ENCODE measurements at regions not wholly inside any gene's neighbourhood (a gene's known extent, or its start where the extent isn't known, plus 50 kb on each side); places are given as distances from the start of the nearest gene placed in this dataset.

GRCh38 chr13:103451656-103452055, 385.4 kb upstream of the SLC10A2 start:
- Histone ChIP-seq H3K27me3 (ENCODE audit: insufficient read depth, low read length) (no peaks in the 10 kb centered on the region), H3K36me3 (ENCODE audit: insufficient read depth, low read length) (no peaks in the 10 kb centered on the region), H3K4me2 (ENCODE audit: insufficient read depth, low read length) (no peak overlapping the region), H4K20me1 (ENCODE audit: insufficient read depth, low read length) (no peaks in the 10 kb centered on the region), H3K4me3 (ENCODE audit: insufficient read depth, low read length) (no peak overlapping the region), H3K27ac (ENCODE audit: low read depth, low read length) (no peak overlapping the region), H3K4me1 (ENCODE audit: insufficient read depth, low read length) (no peaks in the 10 kb centered on the region), H3K79me2 (ENCODE audit: insufficient read depth, low read length) (no peaks in the 10 kb centered on the region), H3K9me3 (ENCODE audit: low read depth, low read length) (no peaks in the 10 kb centered on the region), H2AFZ (ENCODE audit: low read length) (no peak overlapping the region)
- DNase-seq (ENCODE audit: insufficient read length, low spot score, missing footprints), result no peak
- TF ChIP-seq CTCF (IDR thresholded peaks at IDR 0.05; ENCODE audit: extremely low read depth, low read depth, low read length), result no peak

- Histone ChIP-seq H3K4me2 (ENCODE audit: insufficient read depth, low read length) (no peak overlapping the region), H4K20me1 (ENCODE audit: insufficient read depth, low read length) (no peaks in the 10 kb centered on the region), H3K4me3 (ENCODE audit: insufficient read depth, low read length) (no peak overlapping the region), H3K9me3 (ENCODE audit: low read depth, low read length) (no peaks in the 10 kb centered on the region), H3K27me3 (ENCODE audit: insufficient read depth, low read length) (no peaks in the 10 kb centered on the region), H3K79me2 (ENCODE audit: insufficient read depth, low read length) (no peaks in the 10 kb centered on the region), H3K27ac (ENCODE audit: low read depth, low read length) (no peak overlapping the region), H3K4me1 (ENCODE audit: insufficient read depth, low read length) (no peaks in the 10 kb centered on the region), H3K36me3 (ENCODE audit: insufficient read depth, low read length) (no peaks in the 10 kb centered on the region), H2AFZ (ENCODE audit: low read length) (no peak overlapping the region)
- DNase-seq (ENCODE audit: insufficient read length, low spot score, missing footprints), result no peak
- no peak for TF ChIP-seq CTCF (IDR thresholded peaks at IDR 0.05; ENCODE audit: extremely low read depth, low read depth, low read length)
Observed at GRCh38 chr13:103443604-103444003, 377.4 kb upstream of the SLC10A2 start.

- Histone ChIP-seq H3K27me3 (ENCODE audit: insufficient read depth, low read length) (no peaks in the 10 kb centered on the region), H3K79me2 (ENCODE audit: insufficient read depth, low read length) (no peaks in the 10 kb centered on the region), H3K27ac (ENCODE audit: low read depth, low read length) (no peak overlapping the region), H3K9me3 (ENCODE audit: low read depth, low read length) (no peaks in the 10 kb centered on the region), H2AFZ (ENCODE audit: low read length) (no peak overlapping the region), H3K36me3 (ENCODE audit: insufficient read depth, low read length) (no peaks in the 10 kb centered on the region), H3K4me1 (ENCODE audit: insufficient read depth, low read length) (no peaks in the 10 kb centered on the region), H3K4me2 (ENCODE audit: insufficient read depth, low read length) (no peak overlapping the region), H3K4me3 (ENCODE audit: insufficient read depth, low read length) (no peak overlapping the region), H4K20me1 (ENCODE audit: insufficient read depth, low read length) (no peaks in the 10 kb centered on the region)
- no peak for DNase-seq (ENCODE audit: insufficient read length, low spot score, missing footprints)
- no peak for TF ChIP-seq CTCF (IDR thresholded peaks at IDR 0.05; ENCODE audit: extremely low read depth, low read depth, low read length)
Observed at GRCh38 chr13:103437651-103438050, 371.4 kb upstream of the SLC10A2 start.

GRCh38 chr13:103436057-103436654, 369.9 kb upstream of the SLC10A2 start:
- H4K20me1 ChIP-seq (ENCODE audit: insufficient read depth, low read length), result no peaks in the 10 kb centered on the region
- DNase-seq (ENCODE audit: insufficient read length, low spot score, missing footprints), result no peak
- no peaks in the 10 kb centered on the region for H3K79me2 ChIP-seq (ENCODE audit: insufficient read depth, low read length)
- no peak overlapping the region for H3K4me2 ChIP-seq (ENCODE audit: insufficient read depth, low read length)
- H3K4me3 ChIP-seq (ENCODE audit: insufficient read depth, low read length), result no peak overlapping the region
- H3K9me3 ChIP-seq (ENCODE audit: low read depth, low read length), result no peaks in the 10 kb centered on the region
- no peaks in the 10 kb centered on the region for H3K4me1 ChIP-seq (ENCODE audit: insufficient read depth, low read length)
- no peaks in the 10 kb centered on the region for H3K27me3 ChIP-seq (ENCODE audit: insufficient read depth, low read length)
- H3K27ac ChIP-seq (ENCODE audit: low read depth, low read length), result no peak overlapping the region
- no peak overlapping the region for H2AFZ ChIP-seq (ENCODE audit: low read length)
- H3K36me3 ChIP-seq (ENCODE audit: insufficient read depth, low read length), result no peaks in the 10 kb centered on the region
- TF ChIP-seq CTCF (IDR thresholded peaks at IDR 0.05; ENCODE audit: extremely low read depth, low read depth, low read length), result no peak

Measured in osteoblast (primary cell).